ENCODE measurements at regions not wholly inside any gene's neighbourhood (a gene's known extent, or its start where the extent isn't known, plus 50 kb on each side); places are given as distances from the start of the nearest gene placed in this dataset.

- TF ChIP-seq E2F6 (IDR thresholded peaks at IDR 0.05; ENCODE audit: borderline replicate concordance in 1 of 2, extremely low read depth in 1 of 2, insufficient read depth in 1 of 2, insufficient read length in 1 of 2, low read depth in 1 of 2, low read length in 1 of 2, poor library complexity in 1 of 2, severe bottlenecking in 1 of 2), result no peak
Measured at GRCh38 chr16:27642756-27643155, 92.8 kb downstream of the KATNIP start (continued).

GRCh38 chr16:27644165-27644564 lies 94.2 kb downstream of the KATNIP start:
- POLR2A ChIA-PET, result no interaction called here
- intact Hi-C loops (cut with micrococcal nuclease) (loop anchor here (10.0 kb wide), 1 partner anchor 331 kb away; no protein-coding TSS in a partner anchor), in situ Hi-C loops (cut with MboI) (no loop called here)

More at GRCh38 chr16:27644165-27644564, 94.2 kb downstream of the KATNIP start:
- peaks cover 0 to 4% of the 10 kb centered on the region in 2 experiments; a peak in 2 of 5 replicates for H3K4me1 ChIP-seq (replicated peaks in 1 of 2; ENCODE audit: control insufficient read depth in 2 of 2, insufficient read depth in 2 of 2, low read length in 2 of 2)
- H3K9ac ChIP-seq (ENCODE audit: insufficient read depth in 1 of 2, low read depth in 2 of 2, low read length in 2 of 2), result no peak overlapping the region
- H3K79me2 ChIP-seq (ENCODE audit: control insufficient read depth, insufficient read depth, low read length), result no peaks in the 10 kb centered on the region
- DNase-seq (ENCODE audit: extremely low read depth in 1 of 4, low spot score in 3 of 4) (no peak), FAIRE-seq (no peak), ATAC-seq (no peak)
- H3K4me2 ChIP-seq (ENCODE audit: insufficient read depth, low read length), result no peak overlapping the region
- TF ChIP-seq NFIC (IDR thresholded peaks at IDR 0.05) (peak; percentile 71), RFX5 (IDR thresholded peaks at IDR 0.05; ENCODE audit: low read depth, low read length) (no peak)
- H3K27ac ChIP-seq (ENCODE audit: extremely low read depth, low read depth, low read length), result no peak overlapping the region
- H3K27me3 ChIP-seq (ENCODE audit: control insufficient read depth in 2 of 2, insufficient read depth in 2 of 2, low read length in 2 of 2), result no peaks in the 10 kb centered on the region
- H3K9me1 ChIP-seq (ENCODE audit: control insufficient read depth, insufficient read depth, low read length), result no peaks in the 10 kb centered on the region
- 0 out of 2 replicates have a peak, but pooled peaks cover 5% of the 10 kb centered on the region for H4K20me1 ChIP-seq (replicated peaks; ENCODE audit: control insufficient read depth, insufficient read depth, low read length)
- H3K9me3 ChIP-seq (replicated peaks; ENCODE audit: control insufficient read depth, insufficient read depth, low read depth, low read length), result no peaks in the 10 kb centered on the region
- WGBS (ENCODE audit: insufficient coverage, low coverage, missing lambda C conversion rate), result 63% methylated on average over 8 of the region's 8 CpGs
- CTCF ChIA-PET (ENCODE audit: low intra/inter-chr PET ratio), result interaction anchor here (1.7 kb wide), 1 partner anchor 224 kb away, joined by 7 read pairs; no protein-coding TSS in a partner anchor
- H3K4me3 ChIP-seq, result no peak overlapping the region
- no TSS peak for BruUV-seq (replicated peaks)
- H2AFZ ChIP-seq (ENCODE audit: low read depth, low read length), result no peak overlapping the region
- no peaks in the 10 kb centered on the region for H3K36me3 ChIP-seq (ENCODE audit: control insufficient read depth, insufficient read depth, low read length)
